ENCODE measurements at regions not wholly inside any gene's neighbourhood (a gene's known extent, or its start where the extent isn't known, plus 50 kb on each side); places are given as distances from the start of the nearest gene placed in this dataset.

- no peak for TF ChIP-seq CTCF (IDR thresholded peaks at IDR 0.05)
- intact Hi-C loops (cut with DNase I) = no loop called here
- Histone ChIP-seq H3K4me1 (no peaks in the 10 kb centered on the region), H3K36me3 (no peaks in the 10 kb centered on the region), H3K4me3 (no peak overlapping the region), H3K27ac (no peak overlapping the region), H3K27me3 (no peaks in the 10 kb centered on the region), H3K9me3 (no peaks in the 10 kb centered on the region)
- DNase-seq (ENCODE audit: low spot score in 2 of 2) = no peak
Measured at GRCh38 chr18:76307293-76307690, 187.8 kb downstream of the ZNF516 start.

GRCh38 chr18:76306685-76307292, 188.3 kb downstream of the ZNF516 start:
- H3K36me3 ChIP-seq = no peaks in the 10 kb centered on the region
- no peak for DNase-seq (ENCODE audit: low spot score in 2 of 2)
- H3K4me1 ChIP-seq = no peaks in the 10 kb centered on the region
- H3K27ac ChIP-seq = no peak overlapping the region
- H3K27me3 ChIP-seq = no peaks in the 10 kb centered on the region
- no peaks in the 10 kb centered on the region for H3K9me3 ChIP-seq
- no peak overlapping the region for H3K4me3 ChIP-seq
- TF ChIP-seq CTCF (IDR thresholded peaks at IDR 0.05) = no peak
- intact Hi-C loops (cut with DNase I) = no loop called here

GRCh38 chr18:76285866-76286265, 209.2 kb downstream of the ZNF516 start:
- Histone ChIP-seq H3K9me3 (peaks cover 0 to 7% of the 10 kb centered on the region in 2 donors), H3K4me3 (no peak overlapping the region), H3K27me3 (no peaks in the 10 kb centered on the region), H3K27ac (no peak overlapping the region), H3K36me3 (no peaks in the 10 kb centered on the region), H3K4me1 (no peaks in the 10 kb centered on the region)
- intact Hi-C loops (cut with DNase I) = no loop called here
- no peak for DNase-seq (ENCODE audit: low spot score in 2 of 2)
- no peak for TF ChIP-seq CTCF (IDR thresholded peaks at IDR 0.05)

- no peak overlapping the region for H3K4me3 ChIP-seq
- no peak overlapping the region for H3K27ac ChIP-seq
- TF ChIP-seq CTCF (IDR thresholded peaks at IDR 0.05) = no peak
- H3K36me3 ChIP-seq = no peaks in the 10 kb centered on the region
- no peak for DNase-seq (ENCODE audit: low spot score in 2 of 2)
- H3K4me1 ChIP-seq = no peaks in the 10 kb centered on the region
- H3K27me3 ChIP-seq = no peaks in the 10 kb centered on the region
- intact Hi-C loops (cut with DNase I) = no loop called here
- H3K9me3 ChIP-seq = peaks cover 0 to 4% of the 10 kb centered on the region in 2 donors
Measured at GRCh38 chr18:76281565-76281964, 213.5 kb downstream of the ZNF516 start.

- TF ChIP-seq CTCF (IDR thresholded peaks at IDR 0.05) = no peak
- DNase-seq (ENCODE audit: low spot score in 2 of 2) = no peak
- no peaks in the 10 kb centered on the region for H3K4me1 ChIP-seq
- H3K9me3 ChIP-seq = peaks cover 0 to 4% of the 10 kb centered on the region in 2 donors
- no peak overlapping the region for H3K27ac ChIP-seq
- no peaks in the 10 kb centered on the region for H3K36me3 ChIP-seq
- H3K27me3 ChIP-seq = no peaks in the 10 kb centered on the region
- intact Hi-C loops (cut with DNase I) = no loop called here
- H3K4me3 ChIP-seq = no peak overlapping the region
Measured at GRCh38 chr18:76277801-76278200, 217.2 kb downstream of the ZNF516 start.

All from ascending aorta (tissue), 2 donors.